SK-N-SH treated with all-trans-retinoic acid at 6 μM for 48 hours (cell line): ENCODE measurements at regions not wholly inside any gene's neighbourhood (a gene's known extent, or its start where the extent isn't known, plus 50 kb on each side); places are given as distances from the start of the nearest gene placed in this dataset.

Source experiments
- ATAC-seq: fragments of 200-7000 bp; cut with Tn5 transposase; 3 replicates; pipeline ENCODE4 v1.9.1; 2020; ENCODE audit warnings: mild to moderate bottlenecking, moderate library complexity
- BACH2 ChIP-seq: fragments of 250-450 bp; sonication (Bioruptor Pico); IDR thresholded peaks from 2 replicates; pipeline ENCODE4 v1.9.0; 2021; ENCODE audit warnings: mild to moderate bottlenecking, borderline replicate concordance
- CREB5 ChIP-seq: fragments of 250-450 bp; sonication (Bioruptor Pico); IDR thresholded peaks from 2 replicates; pipeline ENCODE4 v1.5.1; 2020; ENCODE audit warnings: low read depth, mild to moderate bottlenecking, moderate library complexity
- CSDC2 ChIP-seq: fragments of 250-450 bp; sonication (Bioruptor Pico); IDR thresholded peaks from 2 replicates; pipeline ENCODE4 v1.5.0; 2020; ENCODE audit warnings: mild to moderate bottlenecking, moderate library complexity
- CSRNP3 ChIP-seq: fragments of 250-450 bp; sonication (Bioruptor Pico); IDR thresholded peaks from 2 replicates; pipeline ENCODE4 v1.5.1; 2021; ENCODE audit warnings: mild to moderate bottlenecking, moderate library complexity
- ESRRG ChIP-seq: fragments of 250-450 bp; sonication (Bioruptor Pico); IDR thresholded peaks from 2 replicates; pipeline ENCODE4 v1.6.1; 2021; ENCODE audit warnings: mild to moderate bottlenecking
- GLIS3 ChIP-seq: fragments of 250-450 bp; sonication (Bioruptor Pico); IDR thresholded peaks from 2 replicates; pipeline ENCODE4 v1.5.0; 2020; ENCODE audit warnings: mild to moderate bottlenecking, moderate library complexity
- ISL1 ChIP-seq: fragments of 250-450 bp; sonication (Bioruptor Pico); IDR thresholded peaks from 2 replicates; pipeline ENCODE4 v2.1.2; 2022; ENCODE audit warnings: mild to moderate bottlenecking, moderate library complexity
- OSR1 ChIP-seq: fragments of 250-450 bp; sonication (Bioruptor Pico); IDR thresholded peaks from 2 replicates; pipeline ENCODE4 v1.8.0; 2022; ENCODE audit warnings: moderate library complexity, mild to moderate bottlenecking, inconsistent platforms
- PATZ1 ChIP-seq: fragments of 250-450 bp; sonication (Bioruptor Pico); IDR thresholded peaks from 2 replicates; pipeline ENCODE4 v1.8.0; 2020; ENCODE audit warnings: mild to moderate bottlenecking, moderate library complexity, borderline replicate concordance
- POU6F1 ChIP-seq: fragments of 250-450 bp; sonication (Bioruptor Pico); IDR thresholded peaks from 2 replicates; pipeline ENCODE4 v1.8.0; 2021; ENCODE audit warnings: low read depth, mild to moderate bottlenecking, moderate library complexity, borderline replicate concordance
- PPARA ChIP-seq: fragments of 250-450 bp; sonication (Bioruptor Pico); IDR thresholded peaks from 2 replicates; pipeline ENCODE4 v1.5.0; 2020; ENCODE audit warnings: mild to moderate bottlenecking, borderline replicate concordance
- RARB ChIP-seq: fragments of 250-450 bp; sonication (Bioruptor Pico); IDR thresholded peaks from 2 replicates; pipeline ENCODE4 v1.8.0; 2021; ENCODE audit warnings: mild to moderate bottlenecking, moderate library complexity
- SNAI2 ChIP-seq: fragments of 250-450 bp; sonication (Bioruptor Pico); IDR thresholded peaks from 2 replicates; pipeline ENCODE4 v1.5.0; 2020; ENCODE audit warnings: mild to moderate bottlenecking, moderate library complexity
- TCF4 ChIP-seq: fragments of 250-450 bp; sonication (Bioruptor Pico); IDR thresholded peaks from 2 replicates; pipeline ENCODE4 v1.8.0; 2021; ENCODE audit warnings: mild to moderate bottlenecking, moderate library complexity, borderline replicate concordance
- TOX ChIP-seq: fragments of 250-450 bp; sonication (Bioruptor Pico); IDR thresholded peaks from 2 replicates; pipeline ENCODE4 v1.8.0; 2021; ENCODE audit warnings: mild to moderate bottlenecking, moderate library complexity, borderline replicate concordance
- TSHZ2 ChIP-seq: fragments of 250-450 bp; sonication (Bioruptor Pico); IDR thresholded peaks from 2 replicates; pipeline ENCODE4 v1.5.0; 2020; ENCODE audit warnings: mild to moderate bottlenecking, moderate library complexity
- ZC3H10 ChIP-seq: fragments of 250-450 bp; sonication (Bioruptor Pico); IDR thresholded peaks from 2 replicates; pipeline ENCODE4 v1.5.1; 2021; ENCODE audit warnings: mild to moderate bottlenecking, moderate library complexity
- ZFP3 ChIP-seq: fragments of 250-450 bp; sonication (Bioruptor Pico); IDR thresholded peaks from 2 replicates; pipeline ENCODE4 v1.5.0; 2020; ENCODE audit warnings: mild to moderate bottlenecking, moderate library complexity
- ZFP30 ChIP-seq: fragments of 450-650 bp; formaldehyde crosslinking; IDR thresholded peaks from 2 replicates; pipeline ENCODE4 v1.5.0; 2022; ENCODE audit warnings: mild to moderate bottlenecking, moderate library complexity
- ZNF565 ChIP-seq: fragments of 450-650 bp; formaldehyde crosslinking; conservative IDR thresholded peaks from 2 replicates; pipeline ENCODE4 v1.5.0; 2020; ENCODE audit warnings: low read depth, mild to moderate bottlenecking, moderate library complexity
- ZNF70 ChIP-seq: fragments of 450-650 bp; formaldehyde crosslinking; IDR thresholded peaks from 2 replicates; pipeline ENCODE4 v1.5.0; 2020; ENCODE audit warnings: mild to moderate bottlenecking, moderate library complexity
- ZNF8 ChIP-seq: fragments of 450-650 bp; formaldehyde crosslinking; IDR thresholded peaks from 2 replicates; pipeline ENCODE4 v1.5.0; 2020; ENCODE audit warnings: mild to moderate bottlenecking, moderate library complexity

GRCh38 chr12:46944088-46944487, 118.3 kb upstream of the SLC38A4 start:
- TF ChIP-seq CREB5 (CRISPR knock-in tag) (no peak), BACH2 (CRISPR knock-in tag) (no peak), GLIS3 (no peak), ZFP30 (no peak), ESRRG (CRISPR knock-in tag) (no peak)
- peak; percentile 37 for ATAC-seq

GRCh38 chr12:46944771-46945170, 119.0 kb upstream of the SLC38A4 start:
- ATAC-seq, result no peak
- TF ChIP-seq ISL1 (CRISPR knock-in tag), result no peak
- no peak for TF ChIP-seq CREB5 (CRISPR knock-in tag)
- TF ChIP-seq ESRRG (CRISPR knock-in tag), result no peak
- no peak for TF ChIP-seq ZNF70 (CRISPR knock-in tag)
- no peak for TF ChIP-seq CSDC2 (CRISPR knock-in tag)
- no peak for TF ChIP-seq TOX (CRISPR knock-in tag)
- TF ChIP-seq ZNF565 (CRISPR knock-in tag), result no peak
- TF ChIP-seq ZFP30, result no peak
- no peak for TF ChIP-seq OSR1 (CRISPR knock-in tag)
- no peak for TF ChIP-seq RARB (CRISPR knock-in tag)
- no peak for TF ChIP-seq PPARA
- no peak for TF ChIP-seq TSHZ2 (CRISPR knock-in tag)
- no peak for TF ChIP-seq SNAI2 (CRISPR knock-in tag)
- TF ChIP-seq PATZ1, result no peak
- TF ChIP-seq TCF4, result no peak
- TF ChIP-seq POU6F1 (CRISPR knock-in tag), result no peak
- TF ChIP-seq CSRNP3 (CRISPR knock-in tag), result no peak
- TF ChIP-seq ZFP3 (CRISPR knock-in tag), result no peak
- TF ChIP-seq BACH2 (CRISPR knock-in tag), result no peak

- TF ChIP-seq PPARA, result no peak
- TF ChIP-seq ZFP30, result no peak
- no peak for TF ChIP-seq ZNF8 (CRISPR knock-in tag)
- no peak for TF ChIP-seq ZFP3 (CRISPR knock-in tag)
- TF ChIP-seq ZNF70 (CRISPR knock-in tag), result no peak
- TF ChIP-seq RARB (CRISPR knock-in tag), result no peak
- no peak for TF ChIP-seq BACH2 (CRISPR knock-in tag)
- TF ChIP-seq ESRRG (CRISPR knock-in tag), result no peak
- TF ChIP-seq ZC3H10, result no peak
- ATAC-seq, result no peak
These were observed 119.8 kb upstream of the SLC38A4 start for GRCh38 chr12:46945591-46945990.
